Naive thymus-derived CD4-positive, alpha-beta T cell (primary cell): ENCODE measurements at regions not wholly inside any gene's neighbourhood (a gene's known extent, or its start where the extent isn't known, plus 50 kb on each side); places are given as distances from the start of the nearest gene placed in this dataset.
A peak's percentile ranks its signal among the peaks of the same experiment; 100 is the strongest.

Experiments
- ATAC-seq: fragments of 150-1000 bp; cut with Tn5 transposase; 2 replicates; pipeline ENCODE4 v1.10.0; 2021; ENCODE audit warnings: mild to moderate bottlenecking, moderate library complexity
- CTCF ChIA-PET: fragments of 350-600 bp; sonication (Branson Sonifier 250); formaldehyde crosslinking; loops from one replicate; lab custom pipeline; 2021; ENCODE audit warnings: antibody characterized with exemption; lab: Charles Lee
- POLR2A ChIA-PET: fragments of 350-600 bp; sonication (Branson Sonifier 250); formaldehyde crosslinking; loops from one replicate; lab custom pipeline; 2021; ENCODE audit warnings: antibody characterized with exemption, inconsistent platforms; lab: Charles Lee
- DNase-seq, 9 donors: peaks; one replicate each; pipeline versions ENCODE4 v3.0.0 to v3.0.0-alpha.2; 2020 to 2022; ENCODE audit warnings: mixed read lengths in 1 of 9
- H3K27ac ChIP-seq: one replicate; pipeline ENCODE4 v1.7.0; 2013; ENCODE audit warnings: mild to moderate bottlenecking, low read depth, low read length, moderate library complexity
- H3K27me3 ChIP-seq, 2 donors: one replicate each; pipeline ENCODE4 v1.7.0; 2013; ENCODE audit warnings: low read length in 2 of 2, mild to moderate bottlenecking in 2 of 2, moderate library complexity in 2 of 2; ENCODE audit not compliant: control insufficient read depth in 2 of 2, insufficient read depth in 2 of 2
- H3K36me3 ChIP-seq, 3 experiments: 1 replicate in 2 of 3; 2 replicates in 1 of 3; pipeline ENCODE4 v1.7.0; 2013; ENCODE audit warnings: low read length in 3 of 3, mild to moderate bottlenecking in 3 of 3, moderate library complexity in 1 of 3; ENCODE audit not compliant: insufficient read depth in 3 of 3, control insufficient read depth in 2 of 3
- H3K4me1 ChIP-seq, 2 donors: one replicate each; pipeline ENCODE4 v1.7.0; 2013; ENCODE audit warnings: low read length in 2 of 2, mild to moderate bottlenecking in 2 of 2, moderate library complexity in 1 of 2; ENCODE audit not compliant: control insufficient read depth in 2 of 2, insufficient read depth in 2 of 2
- H3K4me3 ChIP-seq: 2 replicates; pipeline ENCODE4 v1.7.0; 2013; ENCODE audit warnings: mild to moderate bottlenecking, low read length
- H3K9me3 ChIP-seq, 3 experiments: 1 replicate in 2 of 3; 2 replicates in 1 of 3; pipeline ENCODE4 v1.7.0; 2013; ENCODE audit warnings: low read length in 3 of 3; ENCODE audit not compliant: control insufficient read depth in 2 of 3
- H3K27ac Mint-ChIP-seq, 9 donors: one replicate each; pipeline ENCODE4 v1.8.0; 2020 to 2022; ENCODE audit warnings: mixed read lengths in 9 of 9, mild to moderate bottlenecking in 8 of 9, moderate library complexity in 5 of 9, inconsistent platforms in 2 of 9
- H3K27me3 Mint-ChIP-seq, 5 donors: one replicate each; pipeline ENCODE4 v1.8.0; 2021 to 2022; ENCODE audit warnings: mixed read lengths in 5 of 5, mild to moderate bottlenecking in 1 of 5
- H3K36me3 Mint-ChIP-seq, 5 donors: one replicate each; pipeline ENCODE4 v1.8.0; 2020 to 2022; ENCODE audit warnings: mixed read lengths in 5 of 5, mild to moderate bottlenecking in 3 of 5, inconsistent platforms in 1 of 5
- H3K4me1 Mint-ChIP-seq, 7 donors: one replicate each; pipeline ENCODE4 v1.8.0; 2020 to 2022; ENCODE audit warnings: mixed read lengths in 7 of 7, mild to moderate bottlenecking in 3 of 7, inconsistent platforms in 1 of 7
- H3K4me3 Mint-ChIP-seq, 10 donors: one replicate each; pipeline ENCODE4 v1.8.0; 2020 to 2022; ENCODE audit warnings: mild to moderate bottlenecking in 10 of 10, mixed read lengths in 10 of 10, moderate library complexity in 6 of 10, inconsistent platforms in 2 of 10
- H3K9me3 Mint-ChIP-seq, 11 donors: one replicate each; pipeline ENCODE4 v1.8.0; 2020 to 2022; ENCODE audit warnings: mixed read lengths in 11 of 11, mild to moderate bottlenecking in 4 of 11, inconsistent platforms in 1 of 11, moderate library complexity in 1 of 11
- intact Hi-C, 2 donors: fragments of 100-400 bp; cut with micrococcal nuclease; formaldehyde crosslinking; loops; one replicate each; pipeline ENCODE4 v1.15.1; 2023

- ChIA-PET CTCF (interaction anchor here (0.6 kb wide), 1 partner anchor 14 kb away, joined by 3 read pairs; no protein-coding TSS in a partner anchor), POLR2A (no interaction called here)
- peaks cover 6 to 25% (median 19%) of the 10 kb centered on the region in 7 donors for H3K4me1 Mint-ChIP-seq
- no peak for ATAC-seq
- H3K9me3 ChIP-seq: no peaks in the 10 kb centered on the region
- H3K27ac ChIP-seq: no peak overlapping the region
- intact Hi-C loops: no loop called here
- no peaks in the 10 kb centered on the region for H3K27me3 ChIP-seq
- H3K4me1 ChIP-seq: peaks cover 0 to 17% of the 10 kb centered on the region in 2 donors
- H3K36me3 ChIP-seq: no peaks in the 10 kb centered on the region
- H3K4me3 ChIP-seq: no peak overlapping the region
- no peak overlapping the region for H3K27ac Mint-ChIP-seq
- no peak for DNase-seq
- peaks cover 0 to 5% (median 0%) of the 10 kb centered on the region in 11 donors for H3K9me3 Mint-ChIP-seq
- H3K4me3 Mint-ChIP-seq: no peak overlapping the region
- H3K27me3 Mint-ChIP-seq: peaks cover 0 to 5% (median 0%) of the 10 kb centered on the region in 5 donors
- H3K36me3 Mint-ChIP-seq: no peaks in the 10 kb centered on the region
Observed at GRCh38 chr15:69854521-69855181, 243.1 kb downstream of the TLE3 start.

GRCh38 chr15:69855258-69856000 lies 242.3 kb downstream of the TLE3 start:
- H3K27ac Mint-ChIP-seq: no peak overlapping the region
- H3K27me3 ChIP-seq: no peaks in the 10 kb centered on the region
- DNase-seq (no peak), ATAC-seq (no peak)
- intact Hi-C loops: no loop called here
- H3K4me3 Mint-ChIP-seq: no peak overlapping the region
- no peak overlapping the region for H3K27ac ChIP-seq
- H3K36me3 ChIP-seq: no peaks in the 10 kb centered on the region
- peaks cover 0 to 5% (median 0%) of the 10 kb centered on the region in 11 donors for H3K9me3 Mint-ChIP-seq
- H3K36me3 Mint-ChIP-seq: no peaks in the 10 kb centered on the region
- H3K4me3 ChIP-seq: no peak overlapping the region
- H3K9me3 ChIP-seq: no peaks in the 10 kb centered on the region
- peaks cover 0 to 17% of the 10 kb centered on the region in 2 donors for H3K4me1 ChIP-seq
- peaks cover 0 to 8% (median 3%) of the 10 kb centered on the region in 5 donors for H3K27me3 Mint-ChIP-seq
- H3K4me1 Mint-ChIP-seq: peaks cover 6 to 25% (median 19%) of the 10 kb centered on the region in 7 donors
- POLR2A ChIA-PET: no interaction called here
- CTCF ChIA-PET: no interaction called here

- intact Hi-C loops: no loop called here
- Mint-ChIP-seq H3K27me3 (peaks cover 0 to 5% (median 4%) of the 10 kb centered on the region in 5 donors), H3K9me3 (peaks cover 0 to 5% (median 0%) of the 10 kb centered on the region in 11 donors), H3K4me1 (peaks cover 6 to 25% (median 19%) of the 10 kb centered on the region in 7 donors), H3K4me3 (peak overlapping the region in 5 of 10 donors; percentile 60 to 81 (median 71)), H3K36me3 (no peaks in the 10 kb centered on the region), H3K27ac (peak overlapping the region in 2 of 9 donors; percentile 28 to 80)
- Histone ChIP-seq H3K27me3 (no peaks in the 10 kb centered on the region), H3K27ac (no peak overlapping the region), H3K4me1 (peaks cover 0 to 17% of the 10 kb centered on the region in 2 donors), H3K4me3 (no peak overlapping the region), H3K9me3 (no peaks in the 10 kb centered on the region), H3K36me3 (no peaks in the 10 kb centered on the region)
- CTCF ChIA-PET: no interaction called here
- no peak for ATAC-seq
- POLR2A ChIA-PET: interaction anchor here (0.8 kb wide), 1 partner anchor 10 kb away, joined by 3 read pairs; no protein-coding TSS in a partner anchor
- no peak for DNase-seq
Observed at GRCh38 chr15:69857250-69857649, 240.5 kb downstream of the TLE3 start.

GRCh38 chr15:69857686-69858391 lies 239.9 kb downstream of the TLE3 start:
- no peaks in the 10 kb centered on the region for H3K36me3 ChIP-seq
- no peaks in the 10 kb centered on the region for H3K36me3 Mint-ChIP-seq
- H3K4me1 Mint-ChIP-seq: peaks cover 6 to 25% (median 19%) of the 10 kb centered on the region in 7 donors
- DNase-seq (peak in 6 of 9 donors; percentile 10 to 53 (median 41)), ATAC-seq (peak; percentile 37)
- peak overlapping the region; percentile 37 to 81 (median 66) for H3K4me3 Mint-ChIP-seq
- H3K4me3 ChIP-seq: no peak overlapping the region
- POLR2A ChIA-PET: interaction anchor here (0.8 kb wide), 1 partner anchor 11 kb away, joined by 3 read pairs; no protein-coding TSS in a partner anchor
- peak overlapping the region in 7 of 9 donors; percentile 6 to 88 (median 58) for H3K27ac Mint-ChIP-seq
- H3K9me3 ChIP-seq: no peaks in the 10 kb centered on the region
- peaks cover 0 to 17% of the 10 kb centered on the region in 2 donors for H3K4me1 ChIP-seq
- H3K27me3 ChIP-seq: no peaks in the 10 kb centered on the region
- H3K27me3 Mint-ChIP-seq: peaks cover 0 to 5% (median 4%) of the 10 kb centered on the region in 5 donors
- CTCF ChIA-PET: no interaction called here
- intact Hi-C loops: no loop called here
- H3K9me3 Mint-ChIP-seq: peaks cover 0 to 4% (median 0%) of the 10 kb centered on the region in 11 donors
- H3K27ac ChIP-seq: no peak overlapping the region

GRCh38 chr15:69858456-69858855 lies 239.3 kb downstream of the TLE3 start:
- no peak overlapping the region for H3K4me3 ChIP-seq
- peak overlapping the region in 2 of 9 donors; percentile 26 to 77 for H3K27ac Mint-ChIP-seq
- H3K9me3 Mint-ChIP-seq: no peaks in the 10 kb centered on the region
- no peaks in the 10 kb centered on the region for H3K9me3 ChIP-seq
- peaks cover 0 to 5% (median 4%) of the 10 kb centered on the region in 5 donors for H3K27me3 Mint-ChIP-seq
- peaks cover 6 to 25% (median 19%) of the 10 kb centered on the region in 7 donors for H3K4me1 Mint-ChIP-seq
- no peak overlapping the region for H3K27ac ChIP-seq
- H3K36me3 ChIP-seq: no peaks in the 10 kb centered on the region
- peak overlapping the region in 4 of 10 donors; percentile 12 to 29 (median 24) for H3K4me3 Mint-ChIP-seq
- ATAC-seq (no peak), DNase-seq (no peak)
- intact Hi-C loops: no loop called here
- peaks cover 0 to 17% of the 10 kb centered on the region in 2 donors for H3K4me1 ChIP-seq
- CTCF ChIA-PET: no interaction called here
- no peaks in the 10 kb centered on the region for H3K36me3 Mint-ChIP-seq
- POLR2A ChIA-PET: no interaction called here
- no peaks in the 10 kb centered on the region for H3K27me3 ChIP-seq

- Mint-ChIP-seq H3K4me1 (peaks cover 6 to 25% (median 19%) of the 10 kb centered on the region in 7 donors), H3K27me3 (peaks cover 0 to 5% (median 4%) of the 10 kb centered on the region in 5 donors), H3K9me3 (peaks cover 0 to 1% (median 0%) of the 10 kb centered on the region in 11 donors), H3K36me3 (no peaks in the 10 kb centered on the region), H3K4me3 (no peak overlapping the region), H3K27ac (no peak overlapping the region)
- Histone ChIP-seq H3K9me3 (no peaks in the 10 kb centered on the region), H3K4me3 (no peak overlapping the region), H3K36me3 (no peaks in the 10 kb centered on the region), H3K27me3 (no peaks in the 10 kb centered on the region), H3K27ac (no peak overlapping the region), H3K4me1 (peaks cover 0 to 17% of the 10 kb centered on the region in 2 donors)
- DNase-seq (no peak), ATAC-seq (no peak)
- intact Hi-C loops: loop anchor here in 1 of 2 donors (10.0 kb wide), 1 partner anchor 95 kb away; no protein-coding TSS in a partner anchor
- ChIA-PET POLR2A (no interaction called here), CTCF (no interaction called here)
Observed at GRCh38 chr15:69859866-69860265, 237.9 kb downstream of the TLE3 start.
